Endothelial cell of umbilical vein (primary cell): ENCODE measurements at regions not wholly inside any gene's neighbourhood (a gene's known extent, or its start where the extent isn't known, plus 50 kb on each side); places are given as distances from the start of the nearest gene placed in this dataset.

Experiments used
- BruUV-seq: library from RNA; stranded (reverse); fragments of 400-500 nt; replicated peaks from 2 replicates; lab custom pipeline; 2021; lab: Mats Ljungman, UMichigan
- CTCF ChIA-PET: fragments of 300-600, 350-600 bp; sonication (Branson Sonifier 250); formaldehyde crosslinking; loops from one replicate; lab custom pipeline; 2021; ENCODE audit warnings: antibody characterized with exemption, inconsistent platforms; lab: Charles Lee
- POLR2A ChIA-PET: fragments of 300-600, 350-600 bp; sonication (Branson Sonifier 250); formaldehyde crosslinking; loops from one replicate; lab custom pipeline; 2021; ENCODE audit warnings: antibody characterized with exemption, inconsistent platforms; lab: Charles Lee
- DNase-seq: peaks from one replicate; pipeline ENCODE4 v3.0.0-alpha.2; 2011; ENCODE audit warnings: low read depth, low spot score
- FAIRE-seq: peaks from 2 replicates; lab custom pipeline; 2011; peaks lifted over from hg19 to GRCh38; lab: Jason Lieb, UNC
- H2AFZ ChIP-seq: 2 replicates; pipeline ENCODE4 v1.6.0; 2012; ENCODE audit warnings: low read depth, low read length, control low read depth, inconsistent platforms
- H3K27ac ChIP-seq: 2 replicates; pipeline ENCODE4 v1.5.1; 2011; ENCODE audit warnings: low read depth, mild to moderate bottlenecking, control low read depth, low read length, moderate library complexity; ENCODE audit not compliant: insufficient read depth
- H3K27me3 ChIP-seq, 2 experiments: 2 replicates each; pipeline versions ENCODE4 v1.6.0 to v1.6.1; 2011; ENCODE audit warnings: low read length in 2 of 2, mixed read lengths in 1 of 2; ENCODE audit not compliant: control insufficient read depth in 2 of 2, insufficient read depth in 2 of 2
- H3K36me3 ChIP-seq, 2 experiments: 2 replicates in 1 of 2; 3 replicates in 1 of 2; pipeline ENCODE4 v1.5.1; 2011; ENCODE audit warnings: low read length in 2 of 2, mild to moderate bottlenecking in 1 of 2, moderate library complexity in 1 of 2; ENCODE audit not compliant: control insufficient read depth in 2 of 2, insufficient read depth in 2 of 2; ENCODE audit errors: extremely low read depth in 1 of 2
- H3K4me1 ChIP-seq: 3 replicates; pipeline ENCODE4 v1.5.1; 2011; ENCODE audit warnings: mild to moderate bottlenecking, low read length; ENCODE audit not compliant: control insufficient read depth, insufficient read depth; ENCODE audit errors: extremely low read depth
- H3K4me2 ChIP-seq: 2 replicates; pipeline ENCODE4 v1.6.1; 2011; ENCODE audit warnings: low read length, control low read depth, mixed read lengths; ENCODE audit not compliant: insufficient read depth
- H3K4me3 ChIP-seq, 3 experiments: fragments of 200-600 bp in 1 of 3; sonication (generic), shearing (Covaris generic) in 1 of 3; replicated peaks in 1 of 3; 2 replicates each; pipeline ENCODE4 v1.5.1; 2011 to 2016; ENCODE audit warnings: control low read depth in 3 of 3, low read length in 3 of 3, mild to moderate bottlenecking in 2 of 3, inconsistent platforms in 1 of 3, low read depth in 1 of 3, moderate library complexity in 1 of 3; ENCODE audit not compliant: insufficient read depth in 1 of 3
- H3K79me2 ChIP-seq: 2 replicates; pipeline ENCODE4 v1.6.0; 2012; ENCODE audit warnings: low read length, inconsistent platforms; ENCODE audit not compliant: control insufficient read depth, insufficient read depth
- H3K9ac ChIP-seq: replicated peaks from 2 replicates; pipeline ENCODE3; 2011; ENCODE audit warnings: low read length, control low read depth; ENCODE audit not compliant: insufficient read depth; ENCODE audit errors: extremely low read depth
- H3K9me1 ChIP-seq: replicated peaks from 3 replicates; pipeline ENCODE4 v1.6.0; 2011; ENCODE audit warnings: mild to moderate bottlenecking, low read length; ENCODE audit not compliant: control insufficient read depth, insufficient read depth; ENCODE audit errors: extremely low read depth
- H3K9me3 ChIP-seq: replicated peaks from 2 replicates; pipeline ENCODE4 v1.5.1; 2012; ENCODE audit warnings: low read length, inconsistent platforms; ENCODE audit not compliant: control insufficient read depth, insufficient read depth
- H4K20me1 ChIP-seq: replicated peaks from 2 replicates; pipeline ENCODE3; 2011; ENCODE audit warnings: mild to moderate bottlenecking, low read length; ENCODE audit not compliant: control insufficient read depth, insufficient read depth; ENCODE audit errors: extremely low read depth
- CTCF ChIP-seq, 2 donors: IDR thresholded peaks; 1 replicate in 1 of 2; 2 replicates in 1 of 2; pipeline ENCODE4 v1.5.1; 2011; ENCODE audit warnings: low read length in 2 of 2, mild to moderate bottlenecking in 2 of 2, moderate library complexity in 2 of 2, control low read depth in 1 of 2, inconsistent platforms in 1 of 2, low read depth in 1 of 2; ENCODE audit not compliant: insufficient read depth in 1 of 2; ENCODE audit errors: extremely low read depth in 1 of 2
- EZH2 ChIP-seq: IDR thresholded peaks from 2 replicates; pipeline ENCODE4 v1.6.1; 2012; ENCODE audit warnings: borderline replicate concordance, low read depth, mild to moderate bottlenecking, moderate library complexity, low read length, inconsistent platforms; ENCODE audit not compliant: severe bottlenecking
- FOS ChIP-seq: IDR thresholded peaks from 2 replicates; pipeline ENCODE4 v1.6.1; 2011; ENCODE audit warnings: mild to moderate bottlenecking, low read length, moderate library complexity, borderline replicate concordance; ENCODE audit not compliant: insufficient read depth
- GATA2 ChIP-seq: IDR thresholded peaks from 2 replicates; pipeline ENCODE4 v1.7.0; 2011; ENCODE audit warnings: low read depth, mild to moderate bottlenecking, moderate library complexity, mixed read lengths, low read length; ENCODE audit not compliant: insufficient read length, insufficient read depth
- JUN ChIP-seq: IDR thresholded peaks from 2 replicates; pipeline ENCODE4 v1.6.1; 2011; ENCODE audit warnings: borderline replicate concordance, low read depth; ENCODE audit not compliant: insufficient read length, insufficient read depth
- MAX ChIP-seq: IDR thresholded peaks from 2 replicates; pipeline ENCODE4 v1.6.1; 2011; ENCODE audit not compliant: insufficient read depth, insufficient read length
- MYC ChIP-seq: IDR thresholded peaks from one replicate; pipeline ENCODE4 v1.6.1; 2011; ENCODE audit warnings: mild to moderate bottlenecking, low read depth, low read length
- POLR2A ChIP-seq: IDR thresholded peaks from 2 replicates; pipeline ENCODE4 v1.6.1; 2012; ENCODE audit warnings: low read depth, mild to moderate bottlenecking, control low read depth, low read length
- POLR2AphosphoS5 ChIP-seq: IDR thresholded peaks from 2 replicates; pipeline ENCODE4 v1.6.1; 2012; ENCODE audit warnings: low read depth, mild to moderate bottlenecking, control low read depth, low read length, moderate library complexity; ENCODE audit not compliant: insufficient read depth
- dilution Hi-C: fragments of 300-500 bp; cut with MboI; formaldehyde crosslinking; loops from one replicate; pipeline ENCODE4 v1.15.0; 2019; ENCODE audit warnings: low sequenced_read_pairs; ENCODE audit not compliant: extremely low pct_ligation_motif_present
- intact Hi-C: fragments of 100-400 bp; cut with micrococcal nuclease; formaldehyde crosslinking; loops from one replicate; pipeline ENCODE4 v1.10.0; 2022

GRCh38 chr20:54324652-54325285 is 116.9 kb downstream of the PFDN4 start:
- dilution Hi-C loops, result no loop called here
- H4K20me1 ChIP-seq, result no peaks in the 10 kb centered on the region
- BruUV-seq, result no TSS peak
- no peak overlapping the region for H3K9ac ChIP-seq
- H3K4me3 ChIP-seq, result no peak overlapping the region
- H3K27ac ChIP-seq, result no peak overlapping the region
- no peak overlapping the region for H3K4me2 ChIP-seq
- no peaks in the 10 kb centered on the region for H3K9me3 ChIP-seq
- no peak for FAIRE-seq
- ChIA-PET POLR2A (no interaction called here), CTCF (no interaction called here)
- no peaks in the 10 kb centered on the region for H3K79me2 ChIP-seq
- no peak for DNase-seq
- intact Hi-C loops, result no loop called here
- TF ChIP-seq GATA2 (no peak), MYC (no peak), POLR2AphosphoS5 (no peak), JUN (no peak), FOS (no peak), POLR2A (no peak), CTCF (IDR thresholded peaks at IDR 0.05; ENCODE audit: extremely low read depth in 1 of 2, insufficient read depth in 1 of 2, low read depth in 1 of 2, low read length in 2 of 2) (no peak), MAX (no peak), EZH2 (no peak)
- H2AFZ ChIP-seq, result no peak overlapping the region
- H3K36me3 ChIP-seq, result no peaks in the 10 kb centered on the region
- H3K27me3 ChIP-seq, result no peaks in the 10 kb centered on the region
- H3K9me1 ChIP-seq, result no peaks in the 10 kb centered on the region
- no peaks in the 10 kb centered on the region for H3K4me1 ChIP-seq
